NT2/D1 (cell line): ENCODE measurements at regions not wholly inside any gene's neighbourhood (a gene's known extent, or its start where the extent isn't known, plus 50 kb on each side); places are given as distances from the start of the nearest gene placed in this dataset.

Experiments
- DNase-seq: peaks from one replicate; pipeline ENCODE4 v3.0.0-alpha.2; 2011; ENCODE audit warnings: low read depth, low spot score
- H3K27me3 ChIP-seq: 2 replicates; pipeline ENCODE4 v1.6.0; 2011; ENCODE audit warnings: mild to moderate bottlenecking; ENCODE audit not compliant: insufficient read length, insufficient read depth
- H3K36me3 ChIP-seq: 2 replicates; pipeline ENCODE4 v1.6.1; 2011; ENCODE audit warnings: mild to moderate bottlenecking, low read length, mixed read lengths; ENCODE audit not compliant: insufficient read depth, insufficient read length
- H3K4me1 ChIP-seq: 2 replicates; pipeline ENCODE4 v1.5.1; 2011; ENCODE audit not compliant: insufficient read depth, insufficient read length
- H3K4me3 ChIP-seq: 2 replicates; pipeline ENCODE4 v1.5.1; 2011; ENCODE audit warnings: low read depth; ENCODE audit not compliant: insufficient read length
- H3K9ac ChIP-seq: 2 replicates; pipeline ENCODE4 v1.6.0; 2011; ENCODE audit warnings: low read depth; ENCODE audit not compliant: insufficient read length
- H3K9me3 ChIP-seq: 2 replicates; pipeline ENCODE4 v1.5.1; 2011; ENCODE audit warnings: mild to moderate bottlenecking, low read length; ENCODE audit not compliant: insufficient read depth
- SUZ12 ChIP-seq: IDR thresholded peaks from 2 replicates; pipeline ENCODE4 v1.6.1; 2011; ENCODE audit not compliant: insufficient read length, insufficient read depth; ENCODE audit errors: extremely low read depth
- YY1 ChIP-seq: IDR thresholded peaks from 2 replicates; pipeline ENCODE4 v1.6.1; 2011; ENCODE audit not compliant: insufficient read length, insufficient read depth
- ZNF274 ChIP-seq: IDR thresholded peaks from 2 replicates; pipeline ENCODE4 v1.6.1; 2011; ENCODE audit warnings: mild to moderate bottlenecking, low read depth, low read length

GRCh38 chr20:20992686-20993360 lies 113.3 kb downstream of the LINC00237 start:
- Histone ChIP-seq H3K4me1 (no peaks in the 10 kb centered on the region), H3K9me3 (no peaks in the 10 kb centered on the region), H3K9ac (no peak overlapping the region), H3K4me3 (no peak overlapping the region), H3K36me3 (no peaks in the 10 kb centered on the region), H3K27me3 (no peaks in the 10 kb centered on the region)
- TF ChIP-seq YY1 = no peak
- DNase-seq = no peak

GRCh38 chr20:20992277-20992676 lies 113.9 kb downstream of the LINC00237 start:
- Histone ChIP-seq H3K36me3 (no peaks in the 10 kb centered on the region), H3K9me3 (no peaks in the 10 kb centered on the region), H3K9ac (no peak overlapping the region), H3K27me3 (no peaks in the 10 kb centered on the region), H3K4me3 (no peak overlapping the region), H3K4me1 (no peaks in the 10 kb centered on the region)
- no peak for TF ChIP-seq YY1
- TF ChIP-seq ZNF274 = no peak
- no peak for TF ChIP-seq SUZ12
- no peak for DNase-seq

DNA sequence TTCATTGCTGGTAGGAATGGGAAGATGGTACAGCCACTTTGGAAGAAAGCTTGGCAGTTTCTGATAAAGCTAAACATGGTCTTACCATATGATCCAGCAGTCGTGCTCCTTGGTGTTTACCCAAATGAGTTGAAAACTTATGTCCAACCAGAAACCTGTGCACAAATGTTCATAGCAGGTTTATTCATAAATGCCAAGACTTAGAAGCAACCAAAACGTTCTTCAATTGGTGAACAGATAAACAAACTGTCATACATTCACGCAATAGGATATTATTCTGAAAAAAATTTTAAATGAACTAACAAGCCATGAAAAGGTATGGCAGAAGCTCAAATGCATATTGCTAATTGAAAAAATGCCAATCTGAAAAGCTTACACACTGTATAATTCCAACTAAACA lies 117.1 kb downstream of the LINC00237 start:
- no peak for DNase-seq
- no peaks in the 10 kb centered on the region for H3K36me3 ChIP-seq
- no peak overlapping the region for H3K4me3 ChIP-seq
- H3K9ac ChIP-seq = no peak overlapping the region
- H3K4me1 ChIP-seq = no peaks in the 10 kb centered on the region
- no peaks in the 10 kb centered on the region for H3K9me3 ChIP-seq
- H3K27me3 ChIP-seq = no peaks in the 10 kb centered on the region
- TF ChIP-seq ZNF274 = no peak
- TF ChIP-seq SUZ12 = no peak
- TF ChIP-seq YY1 = no peak

DNA sequence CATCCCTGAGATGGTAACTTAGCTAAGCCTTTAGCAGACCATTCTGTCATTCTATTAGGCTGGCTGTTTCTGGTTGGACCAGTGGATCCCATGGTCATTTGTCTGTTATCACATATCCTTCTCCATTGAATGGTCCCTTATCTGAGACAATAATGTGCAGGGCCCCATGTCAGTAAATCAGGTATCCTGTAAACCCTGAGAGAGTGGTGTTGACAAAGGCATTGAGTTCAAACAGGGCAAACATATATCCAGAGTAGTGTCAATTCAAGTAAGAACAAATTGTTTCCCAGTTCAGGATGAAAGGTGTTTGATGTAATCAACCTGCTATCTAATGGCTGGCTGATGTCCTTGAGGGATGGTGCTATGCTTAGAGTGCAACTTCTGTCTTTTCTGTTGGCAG lies 126.2 kb downstream of the LINC00237 start:
- Histone ChIP-seq H3K4me1 (no peaks in the 10 kb centered on the region), H3K9ac (no peak overlapping the region), H3K9me3 (0 out of 2 replicates have a peak, but pooled peaks cover 8% of the 10 kb centered on the region), H3K36me3 (no peaks in the 10 kb centered on the region), H3K4me3 (no peak overlapping the region), H3K27me3 (no peaks in the 10 kb centered on the region)
- TF ChIP-seq SUZ12 = no peak
- no peak for TF ChIP-seq YY1
- TF ChIP-seq ZNF274 = no peak
- DNase-seq = no peak

DNA sequence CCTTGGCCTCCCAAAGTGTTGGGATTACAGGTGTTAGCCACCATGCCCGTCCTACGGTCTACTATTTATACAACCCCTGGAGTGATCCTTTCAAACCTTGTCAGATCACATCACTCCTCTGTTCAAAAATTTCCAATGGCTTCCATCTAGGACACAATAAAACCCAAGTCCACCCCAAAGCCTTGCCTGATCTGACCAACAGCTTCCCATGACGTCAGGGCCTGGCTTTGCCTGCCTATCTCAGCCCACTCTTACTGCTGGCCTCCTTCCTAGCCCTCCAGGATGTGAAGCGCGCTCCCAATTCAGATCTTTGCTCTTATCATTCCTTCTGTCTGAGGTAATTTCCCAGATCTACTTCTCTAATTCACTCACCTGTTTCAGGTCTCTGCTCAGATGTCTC lies 128.4 kb downstream of the LINC00237 start:
- DNase-seq = no peak
- H3K9ac ChIP-seq = no peak overlapping the region
- TF ChIP-seq ZNF274 (no peak), SUZ12 (no peak), YY1 (no peak)
- 0 out of 2 replicates have a peak, but pooled peaks cover 8% of the 10 kb centered on the region for H3K9me3 ChIP-seq
- no peaks in the 10 kb centered on the region for H3K4me1 ChIP-seq
- no peaks in the 10 kb centered on the region for H3K36me3 ChIP-seq
- no peak overlapping the region for H3K4me3 ChIP-seq
- no peaks in the 10 kb centered on the region for H3K27me3 ChIP-seq

GRCh38 chr20:20972490-20972889 lies 133.7 kb downstream of the LINC00237 start:
- no peak overlapping the region for H3K9ac ChIP-seq
- no peak for DNase-seq
- no peaks in the 10 kb centered on the region for H3K27me3 ChIP-seq
- no peak overlapping the region for H3K4me3 ChIP-seq
- no peak for TF ChIP-seq YY1
- no peak for TF ChIP-seq SUZ12
- TF ChIP-seq ZNF274 = no peak
- H3K36me3 ChIP-seq = no peaks in the 10 kb centered on the region
- no peaks in the 10 kb centered on the region for H3K9me3 ChIP-seq
- no peaks in the 10 kb centered on the region for H3K4me1 ChIP-seq

- H3K9ac ChIP-seq = no peak overlapping the region
- no peaks in the 10 kb centered on the region for H3K27me3 ChIP-seq
- DNase-seq = no peak
- no peaks in the 10 kb centered on the region for H3K36me3 ChIP-seq
- TF ChIP-seq YY1 (no peak), SUZ12 (no peak), ZNF274 (no peak)
- no peaks in the 10 kb centered on the region for H3K9me3 ChIP-seq
- H3K4me3 ChIP-seq = no peak overlapping the region
- H3K4me1 ChIP-seq = no peaks in the 10 kb centered on the region
Measured at GRCh38 chr20:20971810-20972209, 134.3 kb downstream of the LINC00237 start.

DNA sequence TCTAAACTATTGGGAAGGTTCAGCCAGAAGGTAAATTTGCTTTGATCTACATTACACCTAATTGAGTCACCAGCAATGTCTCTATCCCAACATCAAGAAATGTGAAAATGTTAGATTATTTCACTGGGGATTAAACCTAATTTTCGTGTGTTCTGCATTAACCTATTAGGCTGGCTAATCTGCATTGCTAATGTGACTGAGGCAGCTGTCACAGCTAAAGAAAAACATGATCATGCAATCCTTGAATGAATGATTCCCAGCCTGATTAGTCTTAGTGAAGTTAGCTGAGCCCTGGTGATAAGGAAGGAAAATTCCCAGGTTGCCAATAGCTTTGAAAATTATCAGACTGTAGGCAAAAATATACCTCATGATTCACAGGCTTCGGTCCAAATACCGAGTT lies 135.3 kb downstream of the LINC00237 start:
- H3K27me3 ChIP-seq = no peaks in the 10 kb centered on the region
- H3K4me1 ChIP-seq = no peaks in the 10 kb centered on the region
- TF ChIP-seq ZNF274 (no peak), YY1 (no peak), SUZ12 (no peak)
- H3K9me3 ChIP-seq = no peaks in the 10 kb centered on the region
- H3K36me3 ChIP-seq = no peaks in the 10 kb centered on the region
- no peak for DNase-seq
- no peak overlapping the region for H3K9ac ChIP-seq
- no peak overlapping the region for H3K4me3 ChIP-seq
